Endodermal cell (in vitro differentiated cells): ENCODE measurements at regions not wholly inside any gene's neighbourhood (a gene's known extent, or its start where the extent isn't known, plus 50 kb on each side); places are given as distances from the start of the nearest gene placed in this dataset.

Source experiments
- DNase-seq: peaks from one replicate; pipeline ENCODE4 v3.0.0-alpha.2; 2017
- H3K27ac ChIP-seq: 2 replicates; pipeline ENCODE4 v1.5.1; 2013; ENCODE audit warnings: mild to moderate bottlenecking, low read depth, low read length, moderate library complexity
- H3K27me3 ChIP-seq: 2 replicates; pipeline ENCODE4 v1.6.1; 2013; ENCODE audit warnings: mild to moderate bottlenecking, low read length, moderate library complexity; ENCODE audit not compliant: insufficient read depth, control insufficient read depth, poor library complexity, severe bottlenecking
- H3K36me3 ChIP-seq: 2 replicates; pipeline ENCODE4 v1.7.0; 2013; ENCODE audit warnings: mild to moderate bottlenecking, low read length, moderate library complexity; ENCODE audit not compliant: control insufficient read depth, insufficient read depth
- H3K4me1 ChIP-seq: one replicate; pipeline ENCODE4 v1.7.0; 2013; ENCODE audit warnings: low read length; ENCODE audit not compliant: control insufficient read depth, insufficient read depth
- H3K4me3 ChIP-seq: 2 replicates; pipeline ENCODE4 v1.5.1; 2013; ENCODE audit warnings: mild to moderate bottlenecking, low read length, moderate library complexity
- H3K9ac ChIP-seq: 2 replicates; pipeline ENCODE4 v1.6.1; 2013; ENCODE audit warnings: mild to moderate bottlenecking, low read length, moderate library complexity; ENCODE audit not compliant: poor library complexity, severe bottlenecking; ENCODE audit errors: extremely low read depth
- H3K9me3 ChIP-seq: 2 replicates; pipeline ENCODE4 v1.6.1; 2013; ENCODE audit warnings: mild to moderate bottlenecking, low read length, moderate library complexity; ENCODE audit not compliant: control insufficient read depth
- H3K27ac Mint-ChIP-seq: 2 replicates; pipeline ENCODE4 v1.8.0; 2020; ENCODE audit warnings: mixed read lengths
- H3K27me3 Mint-ChIP-seq: 2 replicates; pipeline ENCODE4 v1.8.0; 2021; ENCODE audit warnings: mild to moderate bottlenecking, mixed read lengths; ENCODE audit not compliant: insufficient read depth
- H3K36me3 Mint-ChIP-seq: 2 replicates; pipeline ENCODE4 v1.8.0; 2020; ENCODE audit warnings: low read depth, mixed read lengths
- H3K4me1 Mint-ChIP-seq: 2 replicates; pipeline ENCODE4 v1.8.0; 2020; ENCODE audit warnings: mixed read lengths
- H3K4me3 Mint-ChIP-seq: 2 replicates; pipeline ENCODE4 v1.8.0; 2020; ENCODE audit warnings: mild to moderate bottlenecking, moderate library complexity, mixed read lengths
- H3K9me3 Mint-ChIP-seq: 2 replicates; pipeline ENCODE4 v1.8.0; 2020; ENCODE audit warnings: mild to moderate bottlenecking, mixed read lengths
- CTCF ChIP-seq: fragments of 200-600 bp; sonication (generic); conservative IDR thresholded peaks from 2 replicates; pipeline ENCODE4 v1.5.0; 2021; ENCODE audit warnings: antibody characterized with exemption, mild to moderate bottlenecking
- WGBS, 2 experiments: methylation state at CpG; one replicate each; pipeline versions ENCODE4 v1.1.5 to v1.1.7; 2013; ENCODE audit warnings: missing lambda C conversion rate in 2 of 2, mixed read lengths in 1 of 2; ENCODE audit not compliant: insufficient coverage in 1 of 2, insufficient read length in 1 of 2; 5-methylcytosine and 5-hydroxymethylcytosine counted together

- H3K9me3 ChIP-seq, result no peaks in the 10 kb centered on the region
- no peak overlapping the region for H3K27ac Mint-ChIP-seq
- DNase-seq, result no peak
- TF ChIP-seq CTCF, result no peak
- H3K36me3 Mint-ChIP-seq, result no peaks in the 10 kb centered on the region
- no peaks in the 10 kb centered on the region for H3K27me3 ChIP-seq
- H3K27me3 Mint-ChIP-seq, result no peaks in the 10 kb centered on the region
- no peaks in the 10 kb centered on the region for H3K36me3 ChIP-seq
- WGBS, 2 experiments, result 84% methylated on average over 3 of the region's 3 CpGs; no CpG with 5 or more reads in 1 of the 2 experiments
- no peak overlapping the region for H3K27ac ChIP-seq
- no peaks in the 10 kb centered on the region for H3K4me1 ChIP-seq
- no peak overlapping the region for H3K4me3 Mint-ChIP-seq
- no peak overlapping the region for H3K9ac ChIP-seq
- peaks cover 9% of the 10 kb centered on the region for H3K4me1 Mint-ChIP-seq
- no peak overlapping the region for H3K4me3 ChIP-seq
- peaks cover 10% of the 10 kb centered on the region for H3K9me3 Mint-ChIP-seq
Measured at GRCh38 chr11:106390078-106390477, 312.6 kb downstream of the AASDHPPT start.

GRCh38 chr11:106391771-106392420 is 314.4 kb downstream of the AASDHPPT start:
- Mint-ChIP-seq H3K9me3 (peaks cover 20% of the 10 kb centered on the region), H3K4me3 (no peak overlapping the region), H3K27me3 (no peaks in the 10 kb centered on the region), H3K36me3 (no peaks in the 10 kb centered on the region), H3K27ac (no peak overlapping the region), H3K4me1 (peaks cover 9% of the 10 kb centered on the region)
- no peak overlapping the region for H3K4me3 ChIP-seq
- no peak overlapping the region for H3K27ac ChIP-seq
- H3K36me3 ChIP-seq, result no peaks in the 10 kb centered on the region
- H3K9me3 ChIP-seq, result peaks cover 12% of the 10 kb centered on the region
- no peaks in the 10 kb centered on the region for H3K4me1 ChIP-seq
- H3K27me3 ChIP-seq, result no peaks in the 10 kb centered on the region
- TF ChIP-seq CTCF, result no peak
- no peak overlapping the region for H3K9ac ChIP-seq
- DNase-seq, result no peak
- WGBS, 2 experiments, result 70% methylated on average over 1 of the region's 2 CpGs; no CpG with 5 or more reads in 1 of the 2 experiments

- Histone ChIP-seq H3K36me3 (no peaks in the 10 kb centered on the region), H3K4me3 (no peak overlapping the region), H3K9me3 (peaks cover 12% of the 10 kb centered on the region), H3K4me1 (no peaks in the 10 kb centered on the region), H3K27ac (no peak overlapping the region), H3K27me3 (no peaks in the 10 kb centered on the region), H3K9ac (no peak overlapping the region)
- H3K9me3 Mint-ChIP-seq, result peaks cover 13% of the 10 kb centered on the region
- H3K27ac Mint-ChIP-seq, result no peak overlapping the region
- peaks cover 9% of the 10 kb centered on the region for H3K4me1 Mint-ChIP-seq
- H3K27me3 Mint-ChIP-seq, result no peaks in the 10 kb centered on the region
- WGBS, 2 experiments, result 95 to 97% methylated on average over 6 to 10 of the region's 10 CpGs
- DNase-seq, result peak; percentile 79
- no peak for TF ChIP-seq CTCF
- H3K4me3 Mint-ChIP-seq, result no peak overlapping the region
- no peaks in the 10 kb centered on the region for H3K36me3 Mint-ChIP-seq
Measured at GRCh38 chr11:106395716-106396349, 318.4 kb downstream of the AASDHPPT start.
